Neural crest cell (in vitro differentiated cells): ENCODE measurements at regions not wholly inside any gene's neighbourhood (a gene's known extent, or its start where the extent isn't known, plus 50 kb on each side); places are given as distances from the start of the nearest gene placed in this dataset.
"Not testable (repeated sequence)": the region's sequence is repeated elsewhere in the genome, so short reads cannot be mapped to it uniquely, and the experiment has no call there.

Experiments used
- DNase-seq: peaks from one replicate; pipeline ENCODE4 v3.0.0; 2021; ENCODE audit warnings: low read depth, mixed read lengths, low spot score
- H3K27ac Mint-ChIP-seq: one replicate; pipeline ENCODE4 v1.8.0; 2021; ENCODE audit warnings: mild to moderate bottlenecking, mixed read lengths; ENCODE audit not compliant: unreplicated experiment
- H3K27me3 Mint-ChIP-seq: 2 replicates; pipeline ENCODE4 v1.8.0; 2021; ENCODE audit warnings: low read depth, mild to moderate bottlenecking, mixed read lengths
- H3K36me3 Mint-ChIP-seq: 2 replicates; pipeline ENCODE4 v1.8.0; 2021; ENCODE audit warnings: low read depth, mild to moderate bottlenecking, mixed read lengths
- H3K4me1 Mint-ChIP-seq: 2 replicates; pipeline ENCODE4 v1.8.0; 2021; ENCODE audit warnings: mixed read lengths
- H3K4me3 Mint-ChIP-seq: one replicate; pipeline ENCODE4 v1.8.0; 2021; ENCODE audit warnings: mild to moderate bottlenecking, mixed read lengths
- H3K9me3 Mint-ChIP-seq: 2 replicates; pipeline ENCODE4 v1.8.0; 2021; ENCODE audit warnings: mixed read lengths
- TF ChIP-seq, protein P1 (sequence below): fragments of 200-600 bp; sonication (generic); conservative IDR thresholded peaks from 2 replicates; pipeline ENCODE4 v1.5.0; 2021; ENCODE audit warnings: antibody characterized with exemption, mild to moderate bottlenecking

- TF ChIP-seq, protein P1, sequence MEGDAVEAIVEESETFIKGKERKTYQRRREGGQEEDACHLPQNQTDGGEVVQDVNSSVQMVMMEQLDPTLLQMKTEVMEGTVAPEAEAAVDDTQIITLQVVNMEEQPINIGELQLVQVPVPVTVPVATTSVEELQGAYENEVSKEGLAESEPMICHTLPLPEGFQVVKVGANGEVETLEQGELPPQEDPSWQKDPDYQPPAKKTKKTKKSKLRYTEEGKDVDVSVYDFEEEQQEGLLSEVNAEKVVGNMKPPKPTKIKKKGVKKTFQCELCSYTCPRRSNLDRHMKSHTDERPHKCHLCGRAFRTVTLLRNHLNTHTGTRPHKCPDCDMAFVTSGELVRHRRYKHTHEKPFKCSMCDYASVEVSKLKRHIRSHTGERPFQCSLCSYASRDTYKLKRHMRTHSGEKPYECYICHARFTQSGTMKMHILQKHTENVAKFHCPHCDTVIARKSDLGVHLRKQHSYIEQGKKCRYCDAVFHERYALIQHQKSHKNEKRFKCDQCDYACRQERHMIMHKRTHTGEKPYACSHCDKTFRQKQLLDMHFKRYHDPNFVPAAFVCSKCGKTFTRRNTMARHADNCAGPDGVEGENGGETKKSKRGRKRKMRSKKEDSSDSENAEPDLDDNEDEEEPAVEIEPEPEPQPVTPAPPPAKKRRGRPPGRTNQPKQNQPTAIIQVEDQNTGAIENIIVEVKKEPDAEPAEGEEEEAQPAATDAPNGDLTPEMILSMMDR: no peak
- no peak for DNase-seq
- H3K36me3 Mint-ChIP-seq: no peaks in the 10 kb centered on the region
- H3K27ac Mint-ChIP-seq: no peak overlapping the region
- H3K4me1 Mint-ChIP-seq: no peaks in the 10 kb centered on the region
- H3K27me3 Mint-ChIP-seq: no peaks in the 10 kb centered on the region
- H3K9me3 Mint-ChIP-seq: peaks cover 2% of the 10 kb centered on the region
- H3K4me3 Mint-ChIP-seq: no peak overlapping the region
These were observed 1633.6 kb upstream of the GOT2 start for GRCh38 chr16:60367739-60368138.

DNA sequence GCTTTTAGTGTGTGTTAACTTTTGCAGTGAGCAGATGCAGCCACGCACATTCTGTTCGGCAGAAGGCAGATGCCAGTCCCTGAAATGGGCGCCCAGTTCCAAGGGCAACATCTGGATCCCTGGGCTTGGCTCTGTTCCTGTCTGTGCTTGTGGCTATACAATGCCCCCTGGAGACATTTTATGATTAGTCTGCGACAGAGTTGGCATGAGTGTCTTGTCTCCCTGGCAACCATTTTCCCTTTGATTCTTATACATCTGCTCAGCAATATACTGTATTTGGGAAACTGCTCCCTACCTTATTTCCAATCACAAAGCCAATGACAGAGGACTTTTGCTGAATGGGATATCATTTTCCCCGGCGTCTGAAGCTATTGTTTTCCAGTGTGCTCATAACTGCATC is 1629.5 kb upstream of the GOT2 start:
- Mint-ChIP-seq H3K27me3 (no peaks in the 10 kb centered on the region), H3K36me3 (no peaks in the 10 kb centered on the region), H3K4me3 (no peak overlapping the region), H3K9me3 (no peaks in the 10 kb centered on the region), H3K27ac (no peak overlapping the region), H3K4me1 (peaks cover 13% of the 10 kb centered on the region)
- TF ChIP-seq, protein P1: no peak
- no peak for DNase-seq

DNA sequence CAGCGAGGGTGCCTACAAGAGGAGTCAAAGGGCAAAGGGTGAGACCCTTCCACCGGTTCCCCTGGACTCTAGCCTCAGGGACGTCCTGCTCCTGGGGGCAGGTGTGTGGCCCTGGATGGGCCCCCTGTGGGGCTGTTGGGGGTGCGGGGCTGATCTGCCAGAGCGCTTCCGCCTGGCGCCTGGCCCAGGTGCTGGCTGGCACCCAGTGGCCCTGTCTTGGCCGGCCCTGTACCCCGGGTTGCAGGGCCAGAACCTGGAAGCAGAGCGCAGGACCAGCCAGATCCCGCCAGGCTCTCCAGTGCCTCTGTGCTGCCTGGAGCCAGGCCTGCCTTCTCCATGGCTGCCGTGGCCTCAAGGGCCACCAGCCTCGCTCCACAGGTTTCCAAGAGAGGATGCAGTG is 1625.8 kb upstream of the GOT2 start:
- not testable (repeated sequence) for H3K4me3 Mint-ChIP-seq, H3K27ac Mint-ChIP-seq

GRCh38 chr16:60359412-60359811 is 1625.3 kb upstream of the GOT2 start:
- not testable (repeated sequence) for DNase-seq, H3K27me3 Mint-ChIP-seq, H3K36me3 Mint-ChIP-seq, H3K27ac Mint-ChIP-seq, H3K9me3 Mint-ChIP-seq, H3K4me3 Mint-ChIP-seq
- peaks cover 13% of the 10 kb centered on the region for H3K4me1 Mint-ChIP-seq

More for the DNA sequence above, 1625.8 kb upstream of the GOT2 start:
- not testable (repeated sequence) for H3K36me3 Mint-ChIP-seq, H3K9me3 Mint-ChIP-seq, H3K27me3 Mint-ChIP-seq, DNase-seq
- peaks cover 13% of the 10 kb centered on the region for H3K4me1 Mint-ChIP-seq

- not testable (repeated sequence) for DNase-seq, H3K4me3 Mint-ChIP-seq, H3K9me3 Mint-ChIP-seq, H3K27me3 Mint-ChIP-seq, H3K27ac Mint-ChIP-seq, H3K36me3 Mint-ChIP-seq
- peaks cover 13% of the 10 kb centered on the region for H3K4me1 Mint-ChIP-seq
These were observed 1623.9 kb upstream of the GOT2 start for GRCh38 chr16:60357876-60358522.

DNA sequence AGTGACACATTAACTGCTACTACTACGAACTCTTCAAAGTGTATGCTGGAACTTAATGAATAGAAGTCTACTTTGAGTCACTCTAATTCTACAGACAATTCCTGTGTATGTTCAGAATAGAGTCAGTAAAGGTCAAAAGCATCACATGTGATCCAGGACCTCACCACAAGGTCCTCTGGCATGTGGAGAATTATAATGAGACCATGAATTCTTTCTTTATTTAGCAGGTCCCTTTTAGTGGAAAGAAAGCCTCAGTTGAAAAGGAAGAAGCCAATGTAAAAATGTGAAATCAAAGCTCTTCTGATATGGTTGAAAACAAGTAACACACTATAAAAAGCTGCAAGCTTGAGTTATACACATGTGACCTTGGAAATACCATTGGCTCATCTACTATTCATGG is 1612.1 kb upstream of the GOT2 start:
- Mint-ChIP-seq H3K27me3 (no peaks in the 10 kb centered on the region), H3K27ac (no peak overlapping the region), H3K9me3 (no peaks in the 10 kb centered on the region), H3K4me3 (no peak overlapping the region), H3K4me1 (no peaks in the 10 kb centered on the region), H3K36me3 (no peaks in the 10 kb centered on the region)
- DNase-seq: no peak
- TF ChIP-seq, protein P1: no peak

GRCh38 chr16:60337671-60338070 is 1603.6 kb upstream of the GOT2 start:
- no peak overlapping the region for H3K4me3 Mint-ChIP-seq
- TF ChIP-seq, protein P1: no peak
- H3K9me3 Mint-ChIP-seq: peaks cover 5% of the 10 kb centered on the region
- no peaks in the 10 kb centered on the region for H3K4me1 Mint-ChIP-seq
- no peak for DNase-seq
- H3K27ac Mint-ChIP-seq: no peak overlapping the region
- H3K36me3 Mint-ChIP-seq: no peaks in the 10 kb centered on the region
- H3K27me3 Mint-ChIP-seq: no peaks in the 10 kb centered on the region
